GM23338 (cell line): ENCODE measurements at regions not wholly inside any gene's neighbourhood (a gene's known extent, or its start where the extent isn't known, plus 50 kb on each side); places are given as distances from the start of the nearest gene placed in this dataset.
"Not testable (repeated sequence)": the region's sequence is repeated elsewhere in the genome, so short reads cannot be mapped to it uniquely, and the experiment has no call there.

Source experiments
- ATAC-seq: fragments of 200-7000 bp; cut with Tn5 transposase; 3 replicates; pipeline ENCODE4 v1.9.1; 2020
- DNase-seq: peaks from one replicate; pipeline ENCODE4 v3.0.0-alpha.2; 2015; ENCODE audit warnings: low spot score
- H2AFZ ChIP-seq: fragments of 200-600 bp; sonication (generic); 2 replicates; pipeline ENCODE4 v1.8.0; 2016; ENCODE audit warnings: antibody characterized with exemption, mild to moderate bottlenecking, moderate library complexity
- H3F3A ChIP-seq: fragments of 200-600 bp; sonication (generic); replicated peaks from 2 replicates; pipeline ENCODE4 v1.8.0; 2017; ENCODE audit warnings: antibody characterized with exemption, mixed run types, low read depth
- H3K27ac ChIP-seq: fragments of 200-600 bp; sonication (generic); 2 replicates; pipeline ENCODE4 v1.6.1; 2016; ENCODE audit warnings: low read depth
- H3K27me3 ChIP-seq: fragments of 200-600 bp; sonication (generic); 2 replicates; pipeline ENCODE4 v1.8.0; 2016; ENCODE audit warnings: mild to moderate bottlenecking, mixed run types, moderate library complexity; ENCODE audit not compliant: insufficient read depth
- H3K36me3 ChIP-seq: fragments of 200-600 bp; sonication (generic); 2 replicates; pipeline ENCODE4 v1.8.0; 2016; ENCODE audit warnings: mild to moderate bottlenecking; ENCODE audit not compliant: insufficient read depth
- H3K4me1 ChIP-seq: fragments of 200-600 bp; sonication (generic); 2 replicates; pipeline ENCODE4 v1.8.0; 2016; ENCODE audit warnings: mild to moderate bottlenecking, moderate library complexity; ENCODE audit not compliant: insufficient read depth
- H3K4me2 ChIP-seq: fragments of 200-600 bp; sonication (generic); 2 replicates; pipeline ENCODE4 v1.7.1; 2017; ENCODE audit warnings: mixed run types
- H3K4me3 ChIP-seq: fragments of 200-600 bp; sonication (generic); 2 replicates; pipeline ENCODE4 v1.6.1; 2016; ENCODE audit warnings: mixed run types
- H3K79me2 ChIP-seq: fragments of 200-600 bp; sonication (generic); replicated peaks from 2 replicates; pipeline ENCODE4 v1.8.0; 2017; ENCODE audit warnings: mild to moderate bottlenecking; ENCODE audit not compliant: insufficient read depth
- H3K9me2 ChIP-seq: fragments of 200-600 bp; sonication (generic); 2 replicates; pipeline ENCODE4 v1.8.0; 2017; ENCODE audit not compliant: insufficient read depth
- H4K20me1 ChIP-seq: fragments of 200-600 bp; sonication (generic); replicated peaks from 2 replicates; pipeline ENCODE4 v1.8.0; 2017; ENCODE audit warnings: mild to moderate bottlenecking; ENCODE audit not compliant: insufficient read depth
- H3K27ac Mint-ChIP-seq: 2 replicates; pipeline ENCODE4 v1.8.0; 2020; ENCODE audit warnings: inconsistent platforms, mild to moderate bottlenecking, moderate library complexity, mixed read lengths
- H3K27me3 Mint-ChIP-seq: 3 replicates; pipeline ENCODE4 v1.8.0; 2022; ENCODE audit warnings: low read depth, mild to moderate bottlenecking, moderate library complexity, mixed read lengths, inconsistent platforms; ENCODE audit not compliant: insufficient read depth, poor library complexity
- H3K36me3 Mint-ChIP-seq: 3 replicates; pipeline ENCODE4 v1.8.0; 2021; ENCODE audit warnings: low read depth, mild to moderate bottlenecking, inconsistent platforms, moderate library complexity, mixed read lengths
- H3K4me1 Mint-ChIP-seq: 3 replicates; pipeline ENCODE4 v1.8.0; 2020; ENCODE audit warnings: mild to moderate bottlenecking, inconsistent platforms, mixed read lengths
- H3K4me3 Mint-ChIP-seq: 3 replicates; pipeline ENCODE4 v1.8.0; 2021; ENCODE audit warnings: moderate library complexity, mild to moderate bottlenecking, inconsistent platforms, mixed read lengths
- H3K9me3 Mint-ChIP-seq: 3 replicates; pipeline ENCODE4 v1.8.0; 2020; ENCODE audit warnings: moderate library complexity, mild to moderate bottlenecking, inconsistent platforms, mixed read lengths
- CTCF ChIP-seq, 2 experiments: fragments of 200-600 bp in 1 of 2; sonication (generic) in 1 of 2; conservative IDR thresholded peaks; 2 replicates each; pipeline versions ENCODE4 v1.5.1 to v1.6.1; 2016 to 2017; ENCODE audit warnings: antibody characterized with exemption in 2 of 2, low read depth in 2 of 2, mild to moderate bottlenecking in 2 of 2, moderate library complexity in 1 of 2
- EZH2phosphoT487 ChIP-seq: fragments of 200-600 bp; sonication (generic); IDR thresholded peaks from one replicate; pipeline ENCODE4 v1.8.1; 2018; ENCODE audit warnings: antibody characterized with exemption; ENCODE audit not compliant: unreplicated experiment
- JUNB ChIP-seq: IDR thresholded peaks from one replicate; pipeline ENCODE4 v1.6.1; 2016; ENCODE audit warnings: antibody characterized with exemption; ENCODE audit not compliant: unreplicated experiment
- NANOG ChIP-seq: IDR thresholded peaks from 2 replicates; pipeline ENCODE4 v1.6.1; 2016; ENCODE audit warnings: antibody characterized with exemption, borderline replicate concordance
- POLR2AphosphoS5 ChIP-seq: IDR thresholded peaks from 2 replicates; pipeline ENCODE4 v1.6.1; 2016; ENCODE audit warnings: antibody characterized with exemption, low read depth
- STAT1 ChIP-seq: IDR thresholded peaks from one replicate; pipeline ENCODE4 v1.6.1; 2016; ENCODE audit warnings: antibody characterized with exemption; ENCODE audit not compliant: unreplicated experiment
- ZNF114 ChIP-seq: fragments of 250-450 bp; sonication (Bioruptor Pico); IDR thresholded peaks from 2 replicates; pipeline ENCODE4 v1.5.0; 2020; ENCODE audit warnings: mild to moderate bottlenecking, moderate library complexity
- ZNF462 ChIP-seq: fragments of 250-450 bp; sonication (Bioruptor Pico); IDR thresholded peaks from 2 replicates; pipeline ENCODE4 v1.5.0; 2020; ENCODE audit warnings: mild to moderate bottlenecking, moderate library complexity

- TF ChIP-seq CTCF (conservative IDR thresholded peaks at IDR 0.05; ENCODE audit: low read depth in 2 of 2) (no peak), STAT1 (no peak)
Observed at GRCh38 chr6:141050471-141050870, 1082.3 kb upstream of the GJE1 start (continued).

DNA sequence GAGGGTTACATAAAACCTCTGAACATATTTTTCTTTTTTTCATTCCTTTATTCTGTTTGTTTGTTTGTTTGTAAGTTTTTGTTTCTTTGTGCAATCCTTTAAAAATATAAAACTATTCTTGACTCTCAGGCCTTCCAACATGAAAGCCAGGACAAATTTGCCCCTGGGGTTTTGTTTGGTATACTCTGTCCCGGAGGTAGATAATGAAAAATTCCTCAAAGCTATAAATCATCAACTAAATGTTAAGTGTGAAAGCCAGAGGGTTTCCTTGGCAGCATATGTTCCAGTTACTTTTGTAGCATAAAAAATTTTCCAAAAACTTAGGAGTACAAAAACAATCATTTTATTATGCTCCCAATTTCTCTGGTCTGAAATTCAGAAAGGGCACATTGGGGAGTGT is 1084.3 kb upstream of the GJE1 start:
- Mint-ChIP-seq H3K27me3 (no peaks in the 10 kb centered on the region), H3K4me1 (no peaks in the 10 kb centered on the region), H3K4me3 (no peak overlapping the region), H3K36me3 (peaks cover 16% of the 10 kb centered on the region; the same call in 2 of the 3 replicates), H3K9me3 (peaks cover 27% of the 10 kb centered on the region; the same call in 2 of the 3 replicates), H3K27ac (no peak overlapping the region)
- Histone ChIP-seq H3K4me2 (no peak overlapping the region), H4K20me1 (no peaks in the 10 kb centered on the region), H3K27ac (no peak overlapping the region), H3K4me3 (no peak overlapping the region), H3K27me3 (no peaks in the 10 kb centered on the region), H2AFZ (no peak overlapping the region), H3K36me3 (peaks cover 7% of the 10 kb centered on the region; the same call in 1 of the 2 replicates), H3F3A (no peaks in the 10 kb centered on the region), H3K79me2 (no peaks in the 10 kb centered on the region), H3K4me1 (no peaks in the 10 kb centered on the region), H3K9me2 (peaks cover 8% of the 10 kb centered on the region; the same call in 1 of the 2 replicates)
- ATAC-seq (no peak), DNase-seq (no peak)
- TF ChIP-seq NANOG (no peak), EZH2phosphoT487 (no peak)

DNA sequence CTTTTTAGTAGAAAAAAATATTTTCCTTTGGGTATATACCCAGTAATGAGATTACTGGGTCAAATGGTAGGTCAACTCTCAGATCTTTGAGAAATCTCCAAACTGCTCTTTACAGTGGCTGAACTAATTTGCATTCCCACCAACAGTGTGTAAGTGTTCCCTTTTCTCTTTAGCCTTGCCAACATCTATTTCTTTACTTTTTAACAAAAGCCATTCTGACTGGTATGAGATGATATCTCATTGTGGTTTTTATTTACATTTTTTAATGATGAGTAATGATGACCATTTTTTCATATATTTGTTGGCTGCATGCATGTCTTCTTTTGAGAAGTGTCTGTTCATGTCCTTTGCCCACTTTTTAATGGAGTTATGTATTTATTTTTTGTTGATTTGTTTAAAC is 1086.2 kb upstream of the GJE1 start:
- not testable (repeated sequence) for H3K4me2 ChIP-seq, H3F3A ChIP-seq, ATAC-seq, H3K79me2 ChIP-seq, H3K4me3 Mint-ChIP-seq, H3K4me3 ChIP-seq, H4K20me1 ChIP-seq, H3K4me1 Mint-ChIP-seq, H3K9me2 ChIP-seq, H3K4me1 ChIP-seq, H3K27ac Mint-ChIP-seq, H3K27ac ChIP-seq, H3K27me3 ChIP-seq, H3K27me3 Mint-ChIP-seq, DNase-seq, H2AFZ ChIP-seq
- H3K36me3 Mint-ChIP-seq, result peaks cover 22% of the 10 kb centered on the region
- peaks cover 19% of the 10 kb centered on the region for H3K36me3 ChIP-seq
- peaks cover 38% of the 10 kb centered on the region for H3K9me3 Mint-ChIP-seq

DNA sequence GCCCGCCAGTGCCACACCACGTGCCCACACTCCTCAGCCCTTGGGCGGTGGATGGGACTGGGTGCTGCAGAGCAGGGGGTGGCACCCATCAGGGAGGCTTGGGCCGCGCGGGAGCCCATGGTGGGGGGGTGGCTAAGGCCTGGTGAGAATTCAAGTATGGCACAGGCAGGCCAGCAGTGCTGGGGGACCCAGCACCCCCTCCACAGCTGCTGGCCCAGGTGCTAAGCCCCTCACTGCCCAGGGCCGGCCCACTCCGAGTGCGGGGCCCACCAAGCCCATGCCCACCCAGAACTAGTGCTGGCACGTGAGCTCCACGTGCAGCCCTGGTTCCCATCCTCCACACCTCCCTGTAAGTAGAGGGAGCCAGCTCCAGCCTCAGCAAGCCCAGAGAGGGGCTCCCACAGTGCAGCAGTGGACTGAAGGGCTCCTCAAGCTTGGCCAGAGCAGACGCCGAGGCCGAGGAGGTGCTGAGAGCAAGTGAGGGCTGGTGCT is 1091.1 kb upstream of the GJE1 start:
- ATAC-seq (no peak), DNase-seq (no peak)
- no peaks in the 10 kb centered on the region for H3K4me1 Mint-ChIP-seq
- Histone ChIP-seq H3K36me3 (peaks cover 12% of the 10 kb centered on the region), H3F3A (no peaks in the 10 kb centered on the region), H3K9me2 (no peaks in the 10 kb centered on the region; the same call in 1 of the 2 replicates), H3K4me2 (no peak overlapping the region), H3K4me3 (no peak overlapping the region), H2AFZ (no peak overlapping the region), H3K27me3 (no peaks in the 10 kb centered on the region), H3K4me1 (no peaks in the 10 kb centered on the region), H4K20me1 (no peaks in the 10 kb centered on the region), H3K79me2 (no peaks in the 10 kb centered on the region), H3K27ac (no peak overlapping the region)
- H3K9me3 Mint-ChIP-seq, result peaks cover 34% of the 10 kb centered on the region
- peaks cover 33% of the 10 kb centered on the region for H3K36me3 Mint-ChIP-seq
- H3K4me3 Mint-ChIP-seq, result no peak overlapping the region
- H3K27ac Mint-ChIP-seq, result no peak overlapping the region
- no peaks in the 10 kb centered on the region for H3K27me3 Mint-ChIP-seq
- no peak for TF ChIP-seq ZNF462
- no peak for TF ChIP-seq EZH2phosphoT487
- no peak for TF ChIP-seq JUNB
- TF ChIP-seq POLR2AphosphoS5, result no peak
- no peak for TF ChIP-seq ZNF114 (CRISPR knock-in tag)
- no peak for TF ChIP-seq STAT1
